ENCODE measurements at regions not wholly inside any gene's neighbourhood (a gene's known extent, or its start where the extent isn't known, plus 50 kb on each side); places are given as distances from the start of the nearest gene placed in this dataset.
"Not testable (repeated sequence)": the region's sequence is repeated elsewhere in the genome, so short reads cannot be mapped to it uniquely, and the experiment has no call there.

DNA sequence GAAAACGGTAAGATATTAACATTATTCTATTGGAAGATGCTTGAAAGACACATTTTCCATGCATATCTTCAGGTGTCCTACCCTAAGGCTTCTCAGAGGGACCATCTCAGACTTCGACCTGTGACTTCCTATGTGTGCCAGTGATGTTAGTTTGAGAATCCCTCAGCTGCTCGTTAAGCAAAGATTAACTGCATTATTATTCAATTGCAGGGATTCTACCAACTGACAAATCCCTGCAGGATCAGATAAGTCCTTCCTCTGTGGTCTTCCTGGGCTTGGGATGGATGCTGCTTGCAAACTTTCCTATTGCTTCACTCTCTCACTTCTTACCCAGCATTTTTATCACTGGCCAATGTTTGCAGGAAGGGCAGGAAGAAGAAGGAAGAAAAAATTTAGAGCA, 83.0 kb upstream of the PPARGC1A start:
- DNase-seq (ENCODE audit: insufficient read length, low spot score) = no peak
- FAIRE-seq = no peak

DNA sequence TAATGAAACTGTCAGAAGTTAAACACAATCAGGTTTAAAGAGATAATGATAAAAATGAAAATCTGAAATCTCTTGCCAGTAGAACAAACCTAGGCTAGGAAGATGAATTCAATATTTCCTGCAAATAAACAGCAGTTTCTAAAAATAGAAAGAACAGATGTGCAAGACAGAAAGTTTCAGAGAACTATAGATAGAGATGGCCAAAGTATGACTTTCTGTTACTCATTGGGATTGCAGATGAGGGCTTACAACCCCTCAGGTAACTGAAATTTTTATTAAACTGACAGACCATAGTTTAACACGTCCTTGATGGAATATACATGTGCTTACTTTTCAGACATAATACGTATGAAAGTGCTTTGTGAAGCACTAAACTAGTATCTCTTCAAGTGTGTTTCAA, 82.3 kb upstream of the PPARGC1A start:
- DNase-seq (ENCODE audit: insufficient read length, low spot score) = no peak
- FAIRE-seq = no peak

DNA sequence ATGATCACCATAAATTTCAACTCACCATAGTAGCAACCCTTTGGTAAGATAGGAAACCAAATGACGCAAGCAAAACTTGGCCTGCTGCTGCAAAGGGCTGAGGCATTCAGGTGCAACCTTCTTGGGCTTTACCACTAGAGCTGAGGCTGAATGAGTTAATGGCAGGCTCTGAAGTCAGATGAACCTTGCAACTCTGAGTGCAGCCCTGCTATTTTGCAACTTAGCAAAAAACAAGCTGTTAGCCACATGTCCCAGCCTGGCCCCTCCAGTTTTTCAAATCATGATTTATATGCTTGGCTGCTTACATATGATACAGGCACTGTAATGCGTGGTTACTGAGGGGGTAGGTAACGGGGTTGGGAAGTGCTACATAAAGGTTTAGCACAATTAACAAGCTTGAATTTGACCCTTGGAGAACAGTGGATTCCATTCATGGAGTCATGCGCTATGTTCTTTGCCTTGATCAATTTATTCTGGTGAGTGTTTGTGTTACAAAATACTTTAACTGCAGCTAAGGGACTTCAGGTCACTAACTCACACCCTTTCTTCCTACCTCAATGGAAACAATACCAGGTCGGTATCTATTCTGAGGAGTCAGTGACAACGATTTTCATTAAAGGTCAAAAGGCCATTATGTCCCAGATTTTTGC, 80.5 kb upstream of the PPARGC1A start:
- FAIRE-seq = no peak
- DNase-seq (ENCODE audit: insufficient read length, low spot score) = no peak

DNA sequence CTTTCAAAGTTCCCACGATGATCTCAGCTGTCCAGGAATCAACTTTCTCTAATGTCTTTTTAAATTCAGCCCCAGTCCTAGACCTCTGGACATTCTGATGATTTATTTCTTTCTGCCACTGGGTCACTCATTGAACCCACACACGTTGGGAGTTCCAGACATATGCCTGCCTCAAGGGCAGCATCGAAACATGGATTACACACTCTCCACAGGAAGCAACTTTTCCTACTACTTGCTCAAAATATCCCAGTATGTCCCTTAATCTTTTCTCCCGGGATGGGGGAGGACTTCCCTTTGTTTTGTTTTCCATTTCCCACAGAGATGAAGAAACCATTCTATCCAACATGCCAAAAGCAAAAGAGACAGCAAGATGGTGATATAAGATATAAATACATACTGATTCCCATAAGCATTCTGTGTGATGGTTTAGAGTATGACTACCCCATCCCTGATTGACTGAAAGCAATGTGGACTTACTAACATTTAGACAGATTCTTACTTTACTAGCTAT, 79.8 kb upstream of the PPARGC1A start:
- DNase-seq (ENCODE audit: insufficient read length, low spot score) (no peak), FAIRE-seq (no peak)

DNA sequence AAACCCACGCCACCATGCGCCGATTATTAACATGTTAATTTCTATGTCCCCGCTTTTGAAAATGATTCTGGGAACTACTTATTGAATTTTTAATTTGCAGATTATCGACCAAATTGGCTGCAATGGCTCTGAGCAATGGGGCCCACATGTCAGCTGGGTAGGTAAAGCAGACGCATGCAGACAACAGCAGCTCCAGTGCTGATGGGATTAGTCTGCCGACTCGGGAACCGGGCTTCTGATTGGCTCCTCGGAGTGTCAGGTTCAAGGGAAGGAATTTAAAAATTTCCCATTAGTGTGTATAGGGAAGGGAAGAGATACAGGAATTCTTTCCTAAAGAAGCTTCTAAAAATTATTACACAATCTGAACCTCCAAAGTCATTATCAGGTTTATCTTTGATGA, 77.4 kb upstream of the PPARGC1A start:
- FAIRE-seq (no peak), DNase-seq (ENCODE audit: insufficient read length, low spot score) (no peak)

DNA sequence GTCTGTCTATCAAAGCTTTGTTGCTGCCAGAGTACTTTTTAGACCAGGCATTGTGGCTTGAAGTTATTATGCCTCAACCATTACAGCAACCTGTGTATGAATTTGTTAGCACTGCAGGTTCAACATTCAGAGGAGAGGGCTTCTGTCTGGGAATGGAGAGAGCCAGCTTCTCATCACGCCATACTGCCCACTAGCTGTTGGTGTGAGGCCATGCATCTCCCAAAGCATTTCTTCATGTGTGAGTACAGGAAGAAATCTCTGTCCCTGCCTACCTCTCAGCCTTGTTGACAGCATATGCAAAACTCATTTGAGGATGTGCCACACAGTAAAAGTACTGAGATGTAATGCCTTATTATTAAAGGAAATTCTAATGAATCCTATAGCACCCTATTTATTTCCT, 76.9 kb upstream of the PPARGC1A start:
- DNase-seq (ENCODE audit: insufficient read length, low spot score) (no peak), FAIRE-seq (no peak)

DNA sequence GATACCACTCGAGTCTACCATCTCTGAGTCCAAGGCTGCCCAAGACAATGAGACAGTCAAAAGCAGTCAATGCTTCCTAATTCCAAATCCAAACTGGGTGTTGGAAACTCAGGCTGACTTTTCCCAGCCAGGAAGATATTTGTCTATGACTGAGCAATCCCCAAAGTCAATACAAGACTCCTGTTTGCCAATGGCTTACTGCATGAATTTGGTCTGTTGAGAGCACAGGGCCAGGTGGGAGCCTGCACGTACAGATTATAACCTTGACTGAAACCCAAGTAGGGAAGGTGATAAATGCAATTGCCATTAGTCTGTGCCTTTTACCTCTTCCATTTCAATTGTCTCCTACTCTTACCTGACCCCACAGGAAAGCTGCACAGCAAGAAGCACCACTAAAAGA, 72.6 kb upstream of the PPARGC1A start:
- DNase-seq (ENCODE audit: insufficient read length, low spot score) (no peak), FAIRE-seq (no peak)

DNA sequence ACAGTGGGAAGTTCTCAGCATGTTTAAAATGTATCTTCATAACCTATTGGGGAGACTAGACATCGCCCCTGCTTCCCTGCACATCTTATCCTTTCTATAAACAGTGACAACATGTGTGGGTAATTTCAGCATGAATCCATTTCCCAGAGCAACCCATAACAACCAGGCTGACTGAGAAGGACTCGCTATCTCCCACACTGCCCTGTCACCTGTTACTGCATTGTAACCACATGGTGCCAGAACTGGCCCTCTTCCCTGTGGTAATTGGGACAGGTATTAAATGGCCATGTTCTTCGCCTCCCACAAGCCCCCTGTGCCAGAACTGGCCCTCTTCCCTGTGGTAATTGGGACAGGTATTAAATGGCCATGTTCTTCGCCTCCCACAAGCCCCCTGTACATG, 71.5 kb upstream of the PPARGC1A start:
- not testable (repeated sequence) for DNase-seq (ENCODE audit: insufficient read length, low spot score); FAIRE-seq

DNA sequence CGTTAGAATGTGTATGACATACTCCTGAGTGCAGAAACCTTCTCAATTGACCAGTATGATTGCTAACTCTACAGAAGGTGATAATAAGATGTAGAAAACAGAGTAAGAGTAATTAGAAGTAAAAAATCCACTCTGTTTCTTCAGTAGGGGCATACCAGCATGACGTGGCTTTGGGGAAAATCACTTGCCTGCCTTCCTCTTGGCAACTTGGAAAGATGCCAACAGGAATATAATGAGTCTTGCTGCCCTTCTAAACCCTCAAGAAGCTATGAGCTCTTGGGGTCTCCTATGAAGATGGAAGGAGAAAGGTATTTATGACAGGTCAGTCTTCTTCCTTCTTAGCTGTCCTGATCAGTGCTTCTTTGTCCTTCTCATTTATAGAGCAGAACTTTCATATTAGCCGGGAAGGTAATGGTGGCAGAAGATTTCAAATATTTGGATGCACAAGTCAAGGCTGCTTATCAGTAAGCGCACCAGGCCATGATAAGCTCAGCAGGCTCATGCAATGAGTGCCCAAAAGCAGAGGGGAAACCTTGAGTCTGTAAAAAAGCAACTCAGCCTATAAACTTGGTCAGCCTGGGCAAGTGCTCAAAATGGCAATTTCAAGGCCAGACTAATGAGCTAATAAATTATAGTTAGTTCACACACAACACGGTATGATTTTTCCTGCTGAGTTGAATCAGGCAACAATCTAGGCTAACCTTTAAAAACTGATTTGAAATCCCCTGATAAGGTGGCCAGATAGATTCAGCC, 69.7 kb upstream of the PPARGC1A start:
- no peak for FAIRE-seq
- no peak for DNase-seq (ENCODE audit: insufficient read length, low spot score)

DNA sequence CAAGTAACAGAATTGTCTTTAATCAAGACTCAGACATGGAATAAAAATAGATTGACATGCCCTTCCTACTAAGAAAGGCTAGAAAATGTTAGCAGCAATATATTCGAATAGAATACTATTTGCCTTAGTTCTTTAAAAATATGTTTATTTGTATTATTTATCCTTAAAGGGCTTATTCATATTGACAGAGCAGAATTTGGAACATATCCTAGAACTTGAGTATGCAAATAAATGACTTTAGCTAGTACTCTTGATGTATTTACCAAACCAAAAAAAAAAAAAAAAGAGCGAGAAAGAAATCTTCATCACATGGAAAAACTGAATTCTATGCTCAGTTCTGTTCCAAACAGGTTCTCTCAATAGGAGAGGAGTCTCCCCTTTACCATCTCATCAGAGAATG, 68.9 kb upstream of the PPARGC1A start:
- FAIRE-seq (no peak), DNase-seq (ENCODE audit: insufficient read length, low spot score) (no peak)

DNA sequence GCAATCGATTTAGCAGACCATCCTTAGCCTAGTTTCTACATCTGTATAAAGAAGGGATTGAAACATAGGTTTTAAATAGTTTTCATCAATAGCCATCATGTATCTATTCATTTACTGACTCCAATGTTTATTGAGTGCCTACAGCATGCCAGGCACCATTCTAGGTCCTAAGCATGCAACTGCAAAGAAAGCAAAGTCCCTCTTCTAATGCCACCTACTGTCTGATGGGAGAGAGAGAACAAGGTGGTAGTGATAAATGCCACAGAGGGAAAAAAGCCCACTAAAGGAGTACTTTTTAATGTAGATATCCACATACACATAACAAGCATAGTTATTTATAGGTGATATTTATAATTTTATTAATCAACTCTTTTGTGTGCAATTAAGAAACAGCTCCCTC, 67.6 kb upstream of the PPARGC1A start:
- FAIRE-seq (no peak), DNase-seq (ENCODE audit: insufficient read length, low spot score) (no peak)

DNA sequence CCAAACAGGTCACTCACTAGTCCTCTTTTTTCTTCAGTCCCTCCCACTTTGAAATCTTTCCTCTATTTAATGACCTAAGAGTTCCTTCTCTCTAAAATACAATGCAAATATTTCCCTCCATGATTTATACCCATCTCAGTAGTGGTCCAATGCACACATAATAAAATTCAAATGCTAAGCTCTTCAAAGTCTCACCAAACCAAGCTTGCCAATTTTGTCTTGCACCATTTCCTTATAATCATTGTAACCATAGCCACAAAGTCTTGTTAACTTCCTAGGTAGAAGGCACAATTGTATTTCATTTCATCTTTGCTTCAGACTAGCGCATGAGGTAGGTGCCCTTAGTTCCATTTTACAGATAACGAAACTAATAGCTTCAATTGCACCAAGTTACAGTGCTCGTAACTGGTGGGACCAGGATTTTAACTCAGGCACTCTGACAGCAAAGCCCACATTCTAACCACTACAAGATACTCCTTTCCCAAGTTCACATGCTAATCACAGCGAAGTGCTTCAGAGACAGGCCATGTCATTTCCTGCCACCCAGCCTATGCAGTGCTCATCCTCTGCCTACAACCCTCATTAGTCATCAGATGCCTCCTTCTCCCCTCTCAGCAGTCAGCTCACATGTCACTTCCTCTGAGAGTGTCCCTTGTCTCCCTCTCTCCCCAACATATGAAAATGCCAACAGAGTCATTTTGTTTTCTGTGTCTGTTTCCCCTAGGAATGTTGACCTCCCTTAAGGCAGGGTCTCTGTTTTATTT, 66.9 kb upstream of the PPARGC1A start:
- DNase-seq (ENCODE audit: insufficient read length, low spot score) (no peak), FAIRE-seq (no peak)

DNA sequence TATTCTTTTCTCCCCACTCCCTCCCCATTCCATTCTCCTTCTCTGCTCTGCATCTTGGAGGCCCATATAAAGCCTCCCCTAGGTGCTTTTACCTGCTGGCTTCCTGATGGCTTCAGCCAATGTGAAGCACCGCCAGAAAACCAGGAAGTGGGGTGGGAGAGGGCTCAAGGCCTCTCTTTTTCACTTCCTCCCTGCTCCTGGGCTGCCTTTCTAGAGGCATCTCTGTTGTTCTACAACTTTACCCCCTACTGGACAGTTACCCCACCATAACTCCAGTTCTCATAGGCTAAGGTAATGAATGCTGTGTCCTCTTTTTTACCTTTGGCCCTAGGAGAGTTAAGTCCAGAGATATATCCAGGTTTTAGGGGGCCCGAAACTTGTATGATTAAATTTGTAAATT, 62.4 kb upstream of the PPARGC1A start:
- FAIRE-seq (no peak), DNase-seq (ENCODE audit: insufficient read length, low spot score) (no peak)

DNA sequence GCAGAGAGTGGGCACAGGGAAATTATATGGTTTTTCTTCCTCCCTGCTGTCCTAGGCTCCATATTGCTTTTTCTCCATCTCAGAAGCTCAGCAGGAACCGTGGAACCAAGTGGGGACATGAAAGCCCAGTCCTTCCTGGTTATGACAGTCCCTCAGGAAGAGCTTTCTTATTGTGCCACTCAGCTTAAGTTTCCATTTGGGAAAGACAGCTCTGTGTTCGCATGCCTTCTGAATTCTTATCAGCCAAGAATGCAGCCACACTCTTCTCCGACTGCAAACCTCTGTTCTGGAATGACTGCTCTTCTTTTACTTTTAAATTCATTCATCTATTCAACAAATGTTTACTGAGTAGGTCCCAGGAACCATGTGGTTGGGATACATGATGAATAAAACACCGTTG, 58.0 kb upstream of the PPARGC1A start:
- no peak for FAIRE-seq
- no peak for DNase-seq (ENCODE audit: insufficient read length, low spot score)

DNA sequence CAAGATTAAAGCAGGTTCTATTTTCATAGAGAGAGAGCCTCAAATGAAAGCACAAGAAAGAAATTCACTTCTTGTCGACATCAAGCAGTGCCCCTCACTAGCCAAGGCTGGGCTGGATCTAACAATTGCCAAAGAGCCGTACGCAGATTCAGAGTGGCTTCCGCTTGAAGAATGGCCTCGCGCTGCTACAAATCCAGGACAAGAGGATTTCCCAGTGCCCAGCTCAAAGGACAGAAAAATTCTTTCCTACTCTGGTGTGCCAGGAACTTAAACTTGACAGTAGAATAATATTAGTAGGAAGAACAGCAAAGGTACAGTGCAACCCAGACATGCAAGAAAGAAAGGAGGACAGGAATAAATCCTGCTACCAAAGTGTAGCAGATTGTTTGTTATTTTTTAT, 56.5 kb upstream of the PPARGC1A start:
- no peak for DNase-seq (ENCODE audit: insufficient read length, low spot score)
- FAIRE-seq = no peak

DNA sequence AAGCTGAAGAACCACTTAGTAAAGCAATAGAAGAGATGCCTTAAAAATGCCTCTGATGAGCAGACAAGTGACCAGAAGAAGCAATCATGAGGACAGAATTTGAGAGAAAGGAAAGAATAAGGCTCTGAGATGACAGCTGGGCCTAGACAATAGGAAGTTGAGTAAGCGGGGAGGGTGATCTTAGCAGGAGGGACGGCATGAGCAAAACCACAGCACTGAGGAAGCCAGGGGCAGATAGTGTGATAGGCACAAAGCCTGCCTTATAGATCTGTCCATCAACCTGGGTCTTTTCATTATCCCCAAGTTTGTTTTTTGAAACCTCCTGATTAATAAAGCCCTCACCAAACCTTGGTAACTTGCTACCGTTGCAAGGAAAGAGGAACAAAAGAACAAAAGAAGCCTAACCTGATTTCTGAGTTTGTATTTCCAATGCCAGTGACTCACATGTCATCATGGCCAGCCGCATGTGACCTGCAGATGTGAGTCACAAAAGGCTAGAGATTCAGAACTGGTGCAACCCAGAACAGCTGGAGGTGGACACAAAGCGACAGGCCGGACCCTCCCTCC, 55.7 kb upstream of the PPARGC1A start:
- FAIRE-seq (no peak), DNase-seq (ENCODE audit: insufficient read length, low spot score) (no peak)

DNA sequence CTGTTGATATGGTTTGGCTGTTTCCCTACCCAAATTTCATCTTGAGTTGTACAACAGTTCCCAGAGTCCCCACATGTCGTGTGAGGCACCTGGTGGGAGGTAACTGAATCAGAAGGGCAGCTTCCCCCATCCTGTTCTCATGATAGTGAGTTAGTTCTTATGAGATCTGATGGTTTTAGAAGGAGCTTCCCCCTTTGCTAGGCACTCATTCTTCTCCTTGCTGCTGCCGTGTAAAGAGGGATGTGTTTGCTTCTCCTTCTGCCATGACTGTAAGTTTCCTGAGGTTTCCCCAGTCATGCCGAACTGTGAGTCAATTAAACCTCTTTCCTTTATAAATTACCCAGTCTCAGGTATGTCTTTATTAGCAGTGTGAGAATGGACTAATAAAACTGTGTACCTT, 54.7 kb upstream of the PPARGC1A start:
- not testable (repeated sequence) for DNase-seq (ENCODE audit: insufficient read length, low spot score); FAIRE-seq

DNA sequence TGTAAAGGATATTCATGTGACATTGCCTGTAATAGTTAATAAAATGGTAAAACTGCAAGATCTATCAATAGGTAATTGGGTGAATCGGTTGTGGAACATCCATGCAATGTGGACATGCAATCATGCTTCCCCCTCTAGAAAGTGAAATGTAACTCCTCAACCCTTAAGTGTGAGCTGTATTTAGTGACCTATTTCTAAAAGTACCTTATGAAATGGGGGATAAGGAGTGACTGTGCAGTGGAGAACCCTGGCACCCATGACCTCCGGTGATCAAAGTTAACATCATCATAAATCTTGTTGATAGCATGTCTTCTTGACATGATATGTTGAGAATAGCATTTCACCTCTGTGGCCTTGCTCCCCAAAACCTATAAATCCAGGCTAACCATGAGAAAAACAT, 53.6 kb upstream of the PPARGC1A start:
- DNase-seq (ENCODE audit: insufficient read length, low spot score) (no peak), FAIRE-seq (no peak)

DNA sequence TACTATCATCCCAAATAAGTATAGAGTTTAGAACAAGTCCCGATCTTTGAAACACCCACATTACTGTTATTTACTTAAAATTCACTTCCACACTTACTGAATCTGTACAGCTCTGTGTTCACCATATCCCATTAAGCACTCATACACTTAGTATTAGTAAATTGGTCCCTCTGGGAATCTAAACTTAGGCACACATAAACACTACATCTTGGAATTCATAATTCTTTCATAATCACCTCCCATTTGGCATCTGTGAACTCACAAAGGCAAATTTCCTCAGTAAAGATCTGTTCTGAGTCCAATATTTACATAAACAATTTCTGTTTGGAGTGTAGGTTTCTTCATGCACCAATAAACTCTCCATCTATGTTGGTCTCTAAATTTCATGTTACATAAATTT, 52.6 kb upstream of the PPARGC1A start:
- FAIRE-seq (no peak), DNase-seq (ENCODE audit: insufficient read length, low spot score) (no peak)
